Esophagus muscularis mucosa (tissue), 4 donors: ENCODE measurements at regions not wholly inside any gene's neighbourhood (a gene's known extent, or its start where the extent isn't known, plus 50 kb on each side); places are given as distances from the start of the nearest gene placed in this dataset.

ENCODE experiments used
- DNase-seq: peaks from one replicate; pipeline ENCODE4 v3.0.0-alpha.2; 2017; ENCODE audit errors: extremely low spot score
- H3K27ac ChIP-seq, 4 donors: fragments of 200-600 bp; sonication (generic); replicated peaks in 1 of 4; 1 replicate in 3 of 4; 2 replicates in 1 of 4; pipeline ENCODE4 v1.5.1; 2016 to 2019; ENCODE audit warnings: mild to moderate bottlenecking in 1 of 4
- H3K27me3 ChIP-seq, 4 donors: fragments of 200-600 bp; sonication (generic); one replicate each; pipeline versions ENCODE4 v1.5.1 to v1.6.0; 2016 to 2019
- H3K36me3 ChIP-seq, 4 donors: fragments of 200-600 bp; sonication (generic); one replicate each; pipeline ENCODE4 v1.5.1; 2016 to 2019
- H3K4me1 ChIP-seq, 4 donors: fragments of 200-600 bp; sonication (generic); one replicate each; pipeline ENCODE4 v1.5.1; 2016 to 2019
- H3K4me3 ChIP-seq, 4 donors: fragments of 200-600 bp; sonication (generic); 1 replicate in 2 of 4; 2 replicates in 2 of 4; pipeline ENCODE4 v1.5.1; 2016 to 2019; ENCODE audit warnings: mild to moderate bottlenecking in 4 of 4, moderate library complexity in 1 of 4
- H3K9me3 ChIP-seq, 4 donors: fragments of 200-600 bp; sonication (generic); 1 replicate in 3 of 4; 2 replicates in 1 of 4; pipeline ENCODE4 v1.5.1; 2016 to 2019
- CTCF ChIP-seq, 3 experiments: fragments of 200-600 bp in 2 of 3; fragments of 450-650 bp in 1 of 3; sonication (generic) in 2 of 3; IDR thresholded peaks; one replicate each; pipeline ENCODE4 v1.5.1; 2017 to 2019; ENCODE audit warnings: antibody characterized with exemption in 3 of 3, mild to moderate bottlenecking in 2 of 3, moderate library complexity in 1 of 3
- EP300 ChIP-seq: sonication (generic); formaldehyde crosslinking; IDR thresholded peaks from one replicate; pipeline ENCODE4 v1.6.1; 2017; ENCODE audit warnings: antibody characterized with exemption
- POLR2A ChIP-seq: fragments of 450-650 bp; IDR thresholded peaks from one replicate; pipeline ENCODE4 v1.6.1; 2017; ENCODE audit warnings: antibody characterized with exemption, moderate library complexity, mild to moderate bottlenecking, low read depth
- POLR2AphosphoS5 ChIP-seq, 2 donors: sonication (generic); formaldehyde crosslinking; IDR thresholded peaks; one replicate each; pipeline ENCODE4 v1.6.1; 2017; ENCODE audit warnings: antibody characterized with exemption in 2 of 2
- WGBS: methylation state at CpG from one replicate; pipeline ENCODE4 v1.1.5; 2018; 5-methylcytosine and 5-hydroxymethylcytosine counted together
- intact Hi-C: fragments of 100-400 bp; cut with DNase I; formaldehyde crosslinking; loops from one replicate; pipeline ENCODE4 v1.15.1; 2023

DNA sequence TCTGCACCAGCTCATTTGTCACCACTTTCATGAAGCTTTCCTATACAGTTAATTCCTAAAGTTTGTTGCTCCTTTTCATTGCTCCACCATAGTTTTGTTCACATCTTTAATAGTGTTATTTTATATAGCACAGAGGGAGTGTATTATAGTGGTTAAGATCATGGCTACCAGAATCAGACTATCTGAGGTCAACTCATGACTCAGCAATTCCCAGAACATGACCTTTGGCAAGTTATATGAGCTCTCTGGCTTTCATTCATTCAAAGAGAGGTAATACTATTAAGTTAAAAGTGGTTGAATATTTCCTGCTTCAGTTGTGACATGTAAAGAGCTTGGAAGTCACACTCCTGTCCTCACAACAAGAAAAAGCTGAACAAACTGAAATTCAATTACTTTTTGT lies 1073.5 kb downstream of the NAALADL2 start:
- Histone ChIP-seq H3K4me1 (no peaks in the 10 kb centered on the region), H3K4me3 (no peak overlapping the region), H3K27me3 (no peaks in the 10 kb centered on the region), H3K27ac (no peak overlapping the region), H3K36me3 (no peaks in the 10 kb centered on the region), H3K9me3 (peaks cover 0 to 9% (median 2%) of the 10 kb centered on the region in 4 donors)
- TF ChIP-seq CTCF (IDR thresholded peaks at IDR 0.05) = no peak
- no peak for TF ChIP-seq POLR2A
- no peak for TF ChIP-seq POLR2AphosphoS5 (IDR thresholded peaks at IDR 0.05)
- no peak for TF ChIP-seq EP300
- intact Hi-C loops = no loop called here
- DNase-seq = no peak

DNA sequence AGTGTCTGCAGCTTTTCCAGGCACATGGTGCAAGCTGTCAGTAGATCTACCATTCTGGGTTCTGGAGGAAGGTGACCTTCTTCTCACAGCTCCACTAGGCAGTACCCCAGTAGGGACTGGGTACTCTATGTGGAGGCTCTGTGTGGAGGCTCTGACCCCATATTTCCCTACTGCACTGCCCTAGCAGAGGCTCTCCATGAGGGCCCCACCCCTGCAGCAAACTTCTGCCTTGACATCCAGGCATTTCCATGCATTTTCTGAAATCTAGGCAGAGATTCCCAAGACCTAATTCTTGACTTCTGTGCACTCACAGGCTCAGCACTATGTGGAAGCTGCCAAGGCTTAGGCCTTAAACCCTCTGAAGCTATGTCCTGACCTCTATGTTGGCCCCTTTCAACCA lies 1060.0 kb downstream of the NAALADL2 start:
- Histone ChIP-seq H3K27me3 (no peaks in the 10 kb centered on the region), H3K36me3 (no peaks in the 10 kb centered on the region), H3K4me1 (peaks cover 0 to 7% (median 0%) of the 10 kb centered on the region in 4 donors), H3K9me3 (peaks cover 0 to 11% (median 4%) of the 10 kb centered on the region in 4 donors), H3K4me3 (no peak overlapping the region), H3K27ac (no peak overlapping the region)
- TF ChIP-seq POLR2AphosphoS5 (IDR thresholded peaks at IDR 0.05) (no peak), EP300 (no peak), CTCF (IDR thresholded peaks at IDR 0.05) (no peak), POLR2A (no peak)
- intact Hi-C loops = no loop called here
- DNase-seq = no peak

DNA sequence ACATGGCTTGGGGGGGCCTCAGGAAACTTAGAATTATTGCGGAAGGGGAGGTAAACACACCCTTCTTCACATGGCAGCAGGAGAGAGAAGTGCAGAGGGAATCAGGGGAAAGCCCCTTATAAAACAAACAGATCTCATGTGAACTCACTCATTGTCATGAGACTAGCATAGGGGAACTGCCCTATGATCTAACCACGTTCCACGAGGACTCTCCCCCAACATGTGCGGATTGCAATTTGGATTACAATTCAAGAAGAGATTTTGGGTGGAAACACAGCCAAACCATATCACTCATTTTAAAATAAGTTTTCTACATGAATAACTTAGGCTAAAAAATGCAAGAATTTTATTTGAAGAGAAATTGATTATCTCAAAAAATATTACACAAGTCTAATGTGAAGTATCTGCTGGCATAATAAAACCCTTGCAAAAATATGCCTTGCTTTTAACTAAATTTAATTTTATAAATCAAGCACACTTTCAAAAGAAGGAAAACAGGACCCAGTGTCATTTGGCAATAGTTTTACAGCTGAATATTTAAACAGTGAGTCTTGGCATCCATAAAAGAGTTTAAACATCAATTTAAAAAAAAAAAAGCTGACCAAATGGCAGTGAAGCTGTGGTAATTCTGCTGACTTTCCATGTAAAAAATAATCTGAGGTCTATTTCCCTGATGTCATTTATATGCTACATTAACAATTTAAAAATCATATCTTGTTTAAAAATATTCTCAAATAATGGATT lies 1057.2 kb downstream of the NAALADL2 start:
- Histone ChIP-seq H3K9me3 (peaks cover 0 to 11% (median 4%) of the 10 kb centered on the region in 4 donors), H3K27ac (no peak overlapping the region), H3K27me3 (no peaks in the 10 kb centered on the region), H3K4me1 (peaks cover 0 to 7% (median 0%) of the 10 kb centered on the region in 4 donors), H3K4me3 (no peak overlapping the region), H3K36me3 (no peaks in the 10 kb centered on the region)
- no peak for TF ChIP-seq POLR2A
- no peak for TF ChIP-seq POLR2AphosphoS5 (IDR thresholded peaks at IDR 0.05)
- TF ChIP-seq CTCF (IDR thresholded peaks at IDR 0.05) = no peak
- TF ChIP-seq EP300 = no peak
- intact Hi-C loops = no loop called here
- WGBS = 85% methylated on average over 4 of the region's 4 CpGs
- DNase-seq = no peak

- H3K27ac ChIP-seq = no peak overlapping the region
- TF ChIP-seq POLR2A (no peak), POLR2AphosphoS5 (IDR thresholded peaks at IDR 0.05) (no peak), CTCF (IDR thresholded peaks at IDR 0.05) (no peak), EP300 (no peak)
- intact Hi-C loops = no loop called here
- no peak overlapping the region for H3K4me3 ChIP-seq
- H3K4me1 ChIP-seq = peaks cover 0 to 7% (median 0%) of the 10 kb centered on the region in 4 donors
- H3K36me3 ChIP-seq = no peaks in the 10 kb centered on the region
- no peak for DNase-seq
- H3K27me3 ChIP-seq = no peaks in the 10 kb centered on the region
- peaks cover 0 to 11% (median 4%) of the 10 kb centered on the region in 4 donors for H3K9me3 ChIP-seq
Observed at GRCh38 chr3:175914785-175915184, 1055.7 kb downstream of the NAALADL2 start.

DNA sequence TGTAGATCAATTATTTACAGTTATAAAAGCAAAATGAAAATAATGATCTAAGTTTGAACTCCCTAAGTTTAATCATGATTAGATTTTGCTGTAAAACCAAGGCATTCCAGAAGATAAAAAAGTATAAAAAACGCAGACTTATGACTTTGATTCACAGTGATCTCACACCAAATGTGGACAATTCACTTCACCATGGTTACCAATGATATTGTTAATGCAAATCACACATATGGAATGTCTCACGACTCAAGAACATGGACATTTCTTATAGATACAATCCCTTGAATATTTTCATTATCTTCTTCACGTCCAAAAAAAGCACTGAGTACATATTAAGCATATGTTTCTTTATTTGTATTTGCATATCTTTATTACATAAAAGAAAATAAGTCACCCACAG lies 1054.2 kb downstream of the NAALADL2 start:
- DNase-seq = no peak
- TF ChIP-seq POLR2AphosphoS5 (IDR thresholded peaks at IDR 0.05) = no peak
- no peak for TF ChIP-seq CTCF (IDR thresholded peaks at IDR 0.05)
- no peak for TF ChIP-seq EP300
- TF ChIP-seq POLR2A = no peak
- no peak overlapping the region for H3K4me3 ChIP-seq
- intact Hi-C loops = no loop called here
- peaks cover 0 to 7% (median 0%) of the 10 kb centered on the region in 4 donors for H3K4me1 ChIP-seq
- H3K9me3 ChIP-seq = no peaks in the 10 kb centered on the region
- H3K27ac ChIP-seq = no peak overlapping the region
- H3K36me3 ChIP-seq = no peaks in the 10 kb centered on the region
- H3K27me3 ChIP-seq = no peaks in the 10 kb centered on the region
- 72% methylated on average over 3 of the region's 3 CpGs for WGBS
